HepG2 (cell line): ENCODE measurements at regions not wholly inside any gene's neighbourhood (a gene's known extent, or its start where the extent isn't known, plus 50 kb on each side); places are given as distances from the start of the nearest gene placed in this dataset.

Experiments
- CHD2 ChIP-seq: IDR thresholded peaks from 2 replicates; pipeline ENCODE4 v1.6.1; 2011; ENCODE audit warnings: low read depth, low read length, improper control_type of control experiment
- POLR2A ChIP-seq, 2 experiments: IDR thresholded peaks; 2 replicates each; pipeline ENCODE4 v1.6.1; 2011; ENCODE audit warnings: low read depth in 2 of 2, low read length in 2 of 2, mild to moderate bottlenecking in 1 of 2, moderate library complexity in 1 of 2; ENCODE audit not compliant: insufficient read depth in 1 of 2
- TF ChIP-seq, protein P1 (sequence below): sonication (generic); formaldehyde crosslinking; IDR thresholded peaks from 2 replicates; pipeline ENCODE4 v1.4.0; 2020; ENCODE audit warnings: missing genetic modification reagents
- TF ChIP-seq, protein P2 (sequence below): sonication (generic); formaldehyde crosslinking; IDR thresholded peaks from 2 replicates; pipeline ENCODE4 v1.4.0; 2020; ENCODE audit warnings: missing genetic modification reagents, mild to moderate bottlenecking, borderline replicate concordance

DNA sequence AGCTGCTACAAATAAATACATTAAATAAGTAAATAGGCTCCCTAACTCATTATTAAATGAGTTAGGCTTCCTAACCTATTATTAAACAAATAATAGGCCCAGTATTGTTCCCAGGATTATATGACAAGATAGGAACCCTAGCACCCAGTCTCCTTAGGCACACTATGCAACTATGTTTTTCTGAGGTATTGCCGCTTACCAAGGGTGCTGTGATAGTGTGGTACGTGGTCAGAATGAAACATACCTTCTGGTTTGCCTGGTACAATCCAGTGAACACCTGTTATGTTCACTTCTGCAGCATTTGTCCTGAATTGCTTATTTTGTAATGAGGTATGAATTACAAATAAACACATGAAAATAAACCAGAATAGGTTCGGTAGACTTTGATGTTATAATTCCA, 375.6 kb upstream of the GBE1 start:
- TF ChIP-seq, protein P1, sequence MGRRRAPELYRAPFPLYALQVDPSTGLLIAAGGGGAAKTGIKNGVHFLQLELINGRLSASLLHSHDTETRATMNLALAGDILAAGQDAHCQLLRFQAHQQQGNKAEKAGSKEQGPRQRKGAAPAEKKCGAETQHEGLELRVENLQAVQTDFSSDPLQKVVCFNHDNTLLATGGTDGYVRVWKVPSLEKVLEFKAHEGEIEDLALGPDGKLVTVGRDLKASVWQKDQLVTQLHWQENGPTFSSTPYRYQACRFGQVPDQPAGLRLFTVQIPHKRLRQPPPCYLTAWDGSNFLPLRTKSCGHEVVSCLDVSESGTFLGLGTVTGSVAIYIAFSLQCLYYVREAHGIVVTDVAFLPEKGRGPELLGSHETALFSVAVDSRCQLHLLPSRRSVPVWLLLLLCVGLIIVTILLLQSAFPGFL (CRISPR knock-in tag): no peak
- TF ChIP-seq POLR2A (IDR thresholded peaks at IDR 0.05; ENCODE audit: insufficient read depth in 1 of 2, low read depth in 2 of 2, low read length in 2 of 2) (no peak), CHD2 (no peak)
- TF ChIP-seq, protein P2, sequence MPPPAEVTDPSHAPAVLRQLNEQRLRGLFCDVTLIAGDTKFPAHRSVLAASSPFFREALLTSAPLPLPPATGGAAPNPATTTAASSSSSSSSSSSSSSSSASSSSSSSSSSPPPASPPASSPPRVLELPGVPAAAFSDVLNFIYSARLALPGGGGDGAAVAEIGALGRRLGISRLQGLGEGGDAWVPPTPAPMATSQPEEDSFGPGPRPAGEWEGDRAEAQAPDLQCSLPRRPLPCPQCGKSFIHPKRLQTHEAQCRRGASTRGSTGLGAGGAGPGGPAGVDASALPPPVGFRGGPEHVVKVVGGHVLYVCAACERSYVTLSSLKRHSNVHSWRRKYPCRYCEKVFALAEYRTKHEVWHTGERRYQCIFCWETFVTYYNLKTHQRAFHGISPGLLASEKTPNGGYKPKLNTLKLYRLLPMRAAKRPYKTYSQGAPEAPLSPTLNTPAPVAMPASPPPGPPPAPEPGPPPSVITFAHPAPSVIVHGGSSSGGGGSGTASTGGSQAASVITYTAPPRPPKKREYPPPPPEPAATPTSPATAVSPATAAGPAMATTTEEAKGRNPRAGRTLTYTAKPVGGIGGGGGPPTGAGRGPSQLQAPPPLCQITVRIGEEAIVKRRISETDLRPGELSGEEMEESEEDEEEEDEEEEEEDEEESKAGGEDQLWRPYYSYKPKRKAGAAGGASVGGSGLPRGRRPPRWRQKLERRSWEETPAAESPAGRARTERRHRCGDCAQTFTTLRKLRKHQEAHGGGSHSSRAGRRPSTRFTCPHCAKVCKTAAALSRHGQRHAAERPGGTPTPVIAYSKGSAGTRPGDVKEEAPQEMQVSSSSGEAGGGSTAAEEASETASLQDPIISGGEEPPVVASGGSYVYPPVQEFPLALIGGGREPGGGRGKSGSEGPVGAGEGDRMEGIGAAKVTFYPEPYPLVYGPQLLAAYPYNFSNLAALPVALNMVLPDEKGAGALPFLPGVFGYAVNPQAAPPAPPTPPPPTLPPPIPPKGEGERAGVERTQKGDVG (CRISPR knock-in tag): no peak
